Epithelial cell of esophagus (primary cell): ENCODE measurements at regions not wholly inside any gene's neighbourhood (a gene's known extent, or its start where the extent isn't known, plus 50 kb on each side); places are given as distances from the start of the nearest gene placed in this dataset.

Experiments
- DNase-seq: peaks from one replicate; pipeline ENCODE4 v3.0.0; 2010; ENCODE audit warnings: low read depth
- H3K4me3 ChIP-seq: 2 replicates; pipeline ENCODE4 v1.5.1; 2011; ENCODE audit warnings: mild to moderate bottlenecking, low read length, control low read depth
- TF ChIP-seq, protein P1 (sequence below): IDR thresholded peaks from 2 replicates; pipeline ENCODE4 v1.5.1; 2011; ENCODE audit warnings: low read depth, mild to moderate bottlenecking, low read length, control low read depth, inconsistent platforms; ENCODE audit not compliant: insufficient read depth; ENCODE audit errors: missing control alignments

GRCh38 chr1:68651115-68651514 is 154.2 kb upstream of the DEPDC1 start:
- DNase-seq = no peak
- no peak overlapping the region for H3K4me3 ChIP-seq
- TF ChIP-seq, protein P1, sequence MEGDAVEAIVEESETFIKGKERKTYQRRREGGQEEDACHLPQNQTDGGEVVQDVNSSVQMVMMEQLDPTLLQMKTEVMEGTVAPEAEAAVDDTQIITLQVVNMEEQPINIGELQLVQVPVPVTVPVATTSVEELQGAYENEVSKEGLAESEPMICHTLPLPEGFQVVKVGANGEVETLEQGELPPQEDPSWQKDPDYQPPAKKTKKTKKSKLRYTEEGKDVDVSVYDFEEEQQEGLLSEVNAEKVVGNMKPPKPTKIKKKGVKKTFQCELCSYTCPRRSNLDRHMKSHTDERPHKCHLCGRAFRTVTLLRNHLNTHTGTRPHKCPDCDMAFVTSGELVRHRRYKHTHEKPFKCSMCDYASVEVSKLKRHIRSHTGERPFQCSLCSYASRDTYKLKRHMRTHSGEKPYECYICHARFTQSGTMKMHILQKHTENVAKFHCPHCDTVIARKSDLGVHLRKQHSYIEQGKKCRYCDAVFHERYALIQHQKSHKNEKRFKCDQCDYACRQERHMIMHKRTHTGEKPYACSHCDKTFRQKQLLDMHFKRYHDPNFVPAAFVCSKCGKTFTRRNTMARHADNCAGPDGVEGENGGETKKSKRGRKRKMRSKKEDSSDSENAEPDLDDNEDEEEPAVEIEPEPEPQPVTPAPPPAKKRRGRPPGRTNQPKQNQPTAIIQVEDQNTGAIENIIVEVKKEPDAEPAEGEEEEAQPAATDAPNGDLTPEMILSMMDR = no peak

DNA sequence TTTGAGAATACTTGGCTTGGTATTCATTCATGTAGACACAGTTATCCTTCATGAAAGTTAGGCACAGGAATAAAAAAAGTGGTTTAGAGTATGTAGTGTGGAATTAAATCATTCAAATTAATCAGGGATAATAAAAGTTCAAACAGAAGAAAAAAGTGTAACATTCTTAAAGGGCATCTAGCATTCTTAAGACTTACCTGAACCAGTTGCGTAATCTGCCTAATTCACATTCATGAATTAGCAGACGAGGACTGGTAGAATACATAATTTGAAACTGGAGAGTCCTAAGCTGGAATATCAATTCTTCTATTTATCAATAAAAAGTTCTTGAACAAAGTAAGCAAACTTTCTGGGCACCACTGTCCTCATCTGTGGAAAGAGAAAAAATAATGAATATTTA is 157.0 kb upstream of the DEPDC1 start:
- no peak overlapping the region for H3K4me3 ChIP-seq
- DNase-seq = no peak
- TF ChIP-seq, protein P1 = no peak

- TF ChIP-seq, protein P1 = no peak
- DNase-seq = peak; percentile 56
- H3K4me3 ChIP-seq = no peak overlapping the region
These were observed 176.9 kb upstream of the DEPDC1 start for GRCh38 chr1:68673771-68674170.

GRCh38 chr1:68675336-68675735 is 178.5 kb upstream of the DEPDC1 start:
- TF ChIP-seq, protein P1 = no peak
- H3K4me3 ChIP-seq = no peak overlapping the region
- peak; percentile 63 for DNase-seq

DNA sequence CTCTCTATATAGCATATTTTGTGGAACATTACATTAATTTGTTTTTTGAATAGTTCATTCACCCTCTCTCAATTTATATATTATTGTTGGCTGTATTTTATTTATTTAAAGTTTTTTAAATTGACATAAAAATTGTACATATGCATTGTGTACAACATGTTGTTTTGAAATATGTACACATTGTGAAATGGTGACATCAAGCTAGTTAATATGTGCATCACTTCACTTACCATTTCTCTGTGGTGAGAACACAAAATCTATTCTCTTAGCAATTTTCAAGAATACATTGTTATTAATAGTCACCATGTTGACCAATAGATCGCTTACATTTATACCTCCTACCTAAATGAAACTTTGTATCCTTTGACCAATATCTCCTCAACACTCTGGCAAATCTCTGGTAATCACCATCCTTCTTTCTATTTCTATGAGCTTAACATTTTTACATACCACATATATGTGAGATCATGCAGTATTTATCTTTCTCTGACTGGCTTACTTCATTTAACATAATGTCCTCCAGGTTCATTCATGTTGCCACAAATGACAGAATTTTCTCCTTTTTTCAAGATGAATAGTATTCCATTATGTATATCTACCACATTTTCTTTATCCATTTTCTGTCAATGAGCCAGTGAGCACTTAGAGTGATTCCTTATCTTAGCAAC is 180.9 kb upstream of the DEPDC1 start:
- no peak for DNase-seq
- H3K4me3 ChIP-seq = no peak overlapping the region
- TF ChIP-seq, protein P1 = no peak

DNA sequence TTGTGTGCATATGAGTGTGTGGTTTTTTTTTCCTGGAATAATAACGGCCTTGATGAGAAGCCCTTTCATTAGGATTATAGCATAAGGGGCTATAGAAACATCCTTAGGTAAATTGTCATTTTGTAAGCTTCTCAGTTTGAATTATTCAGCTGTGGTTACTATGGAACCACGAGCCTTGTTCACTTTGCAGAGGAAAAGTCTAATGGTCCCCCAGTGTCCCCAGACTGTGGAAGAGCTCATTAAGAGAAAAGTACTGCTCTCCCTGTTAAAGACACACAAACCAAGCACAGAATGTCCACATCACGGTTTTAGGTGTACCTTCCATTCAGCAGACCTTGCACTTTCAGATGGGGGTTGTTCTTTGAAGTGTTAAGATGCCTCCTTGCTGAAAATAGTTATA is 199.3 kb upstream of the DEPDC1 start:
- TF ChIP-seq, protein P1 = no peak
- H3K4me3 ChIP-seq = no peak overlapping the region
- DNase-seq = no peak

GRCh38 chr1:68703921-68704354 is 207.1 kb upstream of the DEPDC1 start:
- H3K4me3 ChIP-seq = no peak overlapping the region
- DNase-seq = peak; percentile 29
- TF ChIP-seq, protein P1 = no peak
